Panc1 (cell line): ENCODE measurements at regions not wholly inside any gene's neighbourhood (a gene's known extent, or its start where the extent isn't known, plus 50 kb on each side); places are given as distances from the start of the nearest gene placed in this dataset.

ENCODE experiments used
- POLR2AphosphoS5 ChIP-seq: IDR thresholded peaks from 2 replicates; pipeline ENCODE4 v1.6.1; 2012; ENCODE audit warnings: mild to moderate bottlenecking, low read depth, low read length, moderate library complexity
- TF ChIP-seq, protein P1 (sequence below): fragments of 450-650 bp; IDR thresholded peaks from 2 replicates; pipeline ENCODE4 v1.5.1; 2017; ENCODE audit warnings: mild to moderate bottlenecking
- TF ChIP-seq, protein P2 (sequence below), 2 experiments: IDR thresholded peaks; 2 replicates each; pipeline ENCODE4 v1.6.1; 2011 to 2012; ENCODE audit warnings: low read depth in 2 of 2, control low read depth in 1 of 2, low read length in 1 of 2, mild to moderate bottlenecking in 1 of 2, moderate library complexity in 1 of 2; ENCODE audit not compliant: insufficient read depth in 1 of 2

DNA sequence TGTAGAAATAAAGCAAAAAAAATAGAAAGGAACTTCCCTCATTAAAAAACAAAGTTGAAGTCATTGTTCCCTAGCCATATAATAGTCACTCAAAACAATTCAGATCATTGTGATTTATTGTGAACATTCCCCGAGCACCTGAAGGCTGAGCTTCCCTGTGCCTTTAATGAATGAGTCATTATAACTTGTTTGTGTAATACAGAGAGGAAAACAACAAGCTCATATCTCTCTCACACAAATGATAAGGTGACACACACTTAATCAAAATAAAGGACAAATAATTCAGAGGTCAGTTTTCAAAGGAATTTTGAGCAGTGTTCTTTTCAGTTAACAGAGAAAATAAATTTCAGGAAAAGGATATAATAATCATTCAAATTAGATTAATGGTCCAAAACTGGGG lies 326.2 kb downstream of the DUSP10 start:
- TF ChIP-seq, protein P1, sequence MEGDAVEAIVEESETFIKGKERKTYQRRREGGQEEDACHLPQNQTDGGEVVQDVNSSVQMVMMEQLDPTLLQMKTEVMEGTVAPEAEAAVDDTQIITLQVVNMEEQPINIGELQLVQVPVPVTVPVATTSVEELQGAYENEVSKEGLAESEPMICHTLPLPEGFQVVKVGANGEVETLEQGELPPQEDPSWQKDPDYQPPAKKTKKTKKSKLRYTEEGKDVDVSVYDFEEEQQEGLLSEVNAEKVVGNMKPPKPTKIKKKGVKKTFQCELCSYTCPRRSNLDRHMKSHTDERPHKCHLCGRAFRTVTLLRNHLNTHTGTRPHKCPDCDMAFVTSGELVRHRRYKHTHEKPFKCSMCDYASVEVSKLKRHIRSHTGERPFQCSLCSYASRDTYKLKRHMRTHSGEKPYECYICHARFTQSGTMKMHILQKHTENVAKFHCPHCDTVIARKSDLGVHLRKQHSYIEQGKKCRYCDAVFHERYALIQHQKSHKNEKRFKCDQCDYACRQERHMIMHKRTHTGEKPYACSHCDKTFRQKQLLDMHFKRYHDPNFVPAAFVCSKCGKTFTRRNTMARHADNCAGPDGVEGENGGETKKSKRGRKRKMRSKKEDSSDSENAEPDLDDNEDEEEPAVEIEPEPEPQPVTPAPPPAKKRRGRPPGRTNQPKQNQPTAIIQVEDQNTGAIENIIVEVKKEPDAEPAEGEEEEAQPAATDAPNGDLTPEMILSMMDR: no peak
- TF ChIP-seq, protein P2, sequence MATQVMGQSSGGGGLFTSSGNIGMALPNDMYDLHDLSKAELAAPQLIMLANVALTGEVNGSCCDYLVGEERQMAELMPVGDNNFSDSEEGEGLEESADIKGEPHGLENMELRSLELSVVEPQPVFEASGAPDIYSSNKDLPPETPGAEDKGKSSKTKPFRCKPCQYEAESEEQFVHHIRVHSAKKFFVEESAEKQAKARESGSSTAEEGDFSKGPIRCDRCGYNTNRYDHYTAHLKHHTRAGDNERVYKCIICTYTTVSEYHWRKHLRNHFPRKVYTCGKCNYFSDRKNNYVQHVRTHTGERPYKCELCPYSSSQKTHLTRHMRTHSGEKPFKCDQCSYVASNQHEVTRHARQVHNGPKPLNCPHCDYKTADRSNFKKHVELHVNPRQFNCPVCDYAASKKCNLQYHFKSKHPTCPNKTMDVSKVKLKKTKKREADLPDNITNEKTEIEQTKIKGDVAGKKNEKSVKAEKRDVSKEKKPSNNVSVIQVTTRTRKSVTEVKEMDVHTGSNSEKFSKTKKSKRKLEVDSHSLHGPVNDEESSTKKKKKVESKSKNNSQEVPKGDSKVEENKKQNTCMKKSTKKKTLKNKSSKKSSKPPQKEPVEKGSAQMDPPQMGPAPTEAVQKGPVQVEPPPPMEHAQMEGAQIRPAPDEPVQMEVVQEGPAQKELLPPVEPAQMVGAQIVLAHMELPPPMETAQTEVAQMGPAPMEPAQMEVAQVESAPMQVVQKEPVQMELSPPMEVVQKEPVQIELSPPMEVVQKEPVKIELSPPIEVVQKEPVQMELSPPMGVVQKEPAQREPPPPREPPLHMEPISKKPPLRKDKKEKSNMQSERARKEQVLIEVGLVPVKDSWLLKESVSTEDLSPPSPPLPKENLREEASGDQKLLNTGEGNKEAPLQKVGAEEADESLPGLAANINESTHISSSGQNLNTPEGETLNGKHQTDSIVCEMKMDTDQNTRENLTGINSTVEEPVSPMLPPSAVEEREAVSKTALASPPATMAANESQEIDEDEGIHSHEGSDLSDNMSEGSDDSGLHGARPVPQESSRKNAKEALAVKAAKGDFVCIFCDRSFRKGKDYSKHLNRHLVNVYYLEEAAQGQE (IDR thresholded peaks at IDR 0.05; ENCODE audit: insufficient read depth in 1 of 2, low read depth in 2 of 2, low read length in 1 of 2): no peak
- no peak for TF ChIP-seq POLR2AphosphoS5
